ENCODE measurements at regions not wholly inside any gene's neighbourhood (a gene's known extent, or its start where the extent isn't known, plus 50 kb on each side); places are given as distances from the start of the nearest gene placed in this dataset.
"Not testable (repeated sequence)": the region's sequence is repeated elsewhere in the genome, so short reads cannot be mapped to it uniquely, and the experiment has no call there.

- peak; percentile 14 to 29 for DNase-seq
Observed at GRCh38 chr17:72175787-72176515, 55.1 kb downstream of the SOX9 start.

DNA sequence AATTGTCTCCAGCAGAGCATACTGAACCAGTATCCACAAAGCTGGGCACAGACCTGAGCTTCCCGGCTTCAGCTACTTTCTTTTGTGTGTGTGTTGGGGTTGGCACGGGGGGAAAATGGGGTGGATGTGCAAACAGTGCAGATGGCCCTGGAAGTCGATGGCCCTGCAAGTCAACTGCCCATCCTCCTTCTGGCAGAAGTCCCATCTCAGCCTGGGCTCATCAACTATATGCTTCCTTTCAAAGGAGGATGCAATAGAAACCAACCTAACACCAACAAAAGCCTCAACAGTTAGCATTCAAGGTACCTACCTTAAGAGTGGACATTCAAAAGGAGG lies 55.7 kb downstream of the SOX9 start:
- DNase-seq, result peak in 1 of 2 experiments; percentile 76

DNA sequence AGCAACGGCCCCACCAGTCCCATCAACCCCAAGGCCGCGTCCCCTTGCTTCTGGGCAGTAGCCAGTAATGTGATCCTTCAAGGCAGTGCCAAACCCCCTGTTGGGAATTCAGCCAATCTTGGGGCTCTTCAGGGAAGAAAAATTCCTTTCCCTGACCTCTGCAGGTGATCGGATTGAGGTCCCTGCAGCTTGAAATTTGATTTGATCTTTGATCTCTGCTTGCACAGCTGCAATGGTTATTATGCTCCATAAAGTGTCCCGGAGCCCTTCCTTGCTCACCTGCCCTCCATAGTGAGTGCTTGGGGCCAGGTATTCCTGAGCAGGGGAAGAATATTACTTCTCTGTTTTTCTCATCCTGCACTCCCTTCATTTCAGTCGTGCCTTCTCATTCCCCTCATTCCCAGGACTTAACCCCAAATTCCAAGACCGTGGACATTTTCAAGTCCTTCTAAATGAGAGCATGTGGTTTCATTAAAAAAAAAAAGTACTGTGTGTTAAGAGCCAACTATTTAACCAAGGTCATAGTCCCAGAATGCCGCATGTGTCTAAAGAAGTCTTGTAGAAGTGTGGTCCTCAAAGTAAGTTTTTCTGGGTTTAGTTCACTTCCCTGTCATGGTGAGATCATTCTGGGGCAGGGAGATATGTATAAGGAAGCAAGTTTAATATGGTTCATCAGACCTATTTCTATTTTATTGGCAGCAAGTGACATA lies 56.3 kb downstream of the SOX9 start:
- peak in 1 of 2 experiments; percentile 44 for DNase-seq

GRCh38 chr17:72177738-72178137 lies 56.9 kb downstream of the SOX9 start:
- DNase-seq, result no peak

GRCh38 chr17:72182371-72182873 lies 61.6 kb downstream of the SOX9 start:
- DNase-seq, result no peak

- no peak for DNase-seq
Observed at GRCh38 chr17:72183194-72183685, 62.4 kb downstream of the SOX9 start.

GRCh38 chr17:72184805-72185204 lies 64.0 kb downstream of the SOX9 start:
- DNase-seq, result no peak

DNA sequence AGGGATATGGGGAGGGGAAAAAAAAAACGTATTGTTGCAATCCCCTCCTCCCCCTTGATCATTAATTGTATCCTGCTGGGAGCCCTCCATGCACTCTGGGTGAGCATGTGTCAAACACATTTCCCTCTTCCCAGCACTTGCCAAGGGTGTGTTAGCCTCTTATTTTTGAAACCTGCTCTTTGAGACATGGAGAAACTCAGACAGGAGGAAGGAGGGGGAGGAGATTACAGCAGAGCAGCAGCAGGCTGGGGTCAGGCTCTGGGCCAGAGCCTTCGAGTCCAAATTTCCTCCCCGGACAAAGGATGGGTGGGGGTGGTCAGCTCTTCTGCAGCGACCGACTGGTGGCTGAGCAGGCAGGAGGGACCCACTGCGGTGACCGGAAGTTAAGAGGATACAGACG lies 64.7 kb downstream of the SOX9 start:
- no peak for DNase-seq

GRCh38 chr17:72187556-72187955 lies 66.7 kb downstream of the SOX9 start:
- peak; percentile 4 to 45 for DNase-seq

- no peak for DNase-seq
Observed at GRCh38 chr17:72188801-72189200, 68.0 kb downstream of the SOX9 start.

DNA sequence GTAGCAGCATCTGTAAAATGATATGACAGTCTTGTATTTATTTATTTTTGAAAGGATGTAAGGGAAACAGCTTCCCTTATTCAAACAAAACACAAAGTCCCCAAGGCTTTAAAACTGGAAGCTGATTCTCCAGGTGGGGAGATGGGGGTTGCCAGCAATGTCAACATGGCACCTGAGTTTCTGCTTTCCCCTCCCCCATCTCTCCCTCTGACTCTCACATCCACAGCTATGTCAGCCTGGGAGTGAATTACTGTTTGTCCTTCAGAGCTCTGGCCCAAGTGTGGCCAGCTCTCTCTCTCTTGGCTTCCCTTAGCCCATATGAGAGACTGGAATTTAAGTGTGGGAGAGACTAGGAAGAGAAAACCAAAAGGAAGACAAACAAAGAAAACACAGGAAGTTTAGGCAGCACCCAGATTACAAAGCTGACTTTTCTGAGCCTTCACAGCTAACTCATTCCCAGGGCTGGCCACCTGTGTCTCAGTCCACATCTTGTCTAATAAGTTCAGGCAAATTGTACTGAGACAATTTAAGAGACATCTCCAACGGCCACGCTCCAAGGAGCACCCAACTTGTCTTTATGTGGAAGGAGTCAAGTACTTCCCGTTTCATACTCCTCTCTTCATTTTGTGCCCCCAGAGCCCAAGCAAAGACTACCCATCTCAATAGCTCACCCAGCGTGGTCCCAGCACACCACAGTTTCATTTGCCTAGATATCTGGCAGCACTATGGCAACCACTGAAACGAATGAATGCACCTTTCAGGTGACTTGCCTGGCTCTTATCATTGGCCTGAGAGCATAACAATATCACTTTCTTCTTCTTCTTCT lies 69.2 kb downstream of the SOX9 start:
- DNase-seq, result no peak

- no peak for DNase-seq
Observed at GRCh38 chr17:72191356-72191755, 70.5 kb downstream of the SOX9 start.

DNA sequence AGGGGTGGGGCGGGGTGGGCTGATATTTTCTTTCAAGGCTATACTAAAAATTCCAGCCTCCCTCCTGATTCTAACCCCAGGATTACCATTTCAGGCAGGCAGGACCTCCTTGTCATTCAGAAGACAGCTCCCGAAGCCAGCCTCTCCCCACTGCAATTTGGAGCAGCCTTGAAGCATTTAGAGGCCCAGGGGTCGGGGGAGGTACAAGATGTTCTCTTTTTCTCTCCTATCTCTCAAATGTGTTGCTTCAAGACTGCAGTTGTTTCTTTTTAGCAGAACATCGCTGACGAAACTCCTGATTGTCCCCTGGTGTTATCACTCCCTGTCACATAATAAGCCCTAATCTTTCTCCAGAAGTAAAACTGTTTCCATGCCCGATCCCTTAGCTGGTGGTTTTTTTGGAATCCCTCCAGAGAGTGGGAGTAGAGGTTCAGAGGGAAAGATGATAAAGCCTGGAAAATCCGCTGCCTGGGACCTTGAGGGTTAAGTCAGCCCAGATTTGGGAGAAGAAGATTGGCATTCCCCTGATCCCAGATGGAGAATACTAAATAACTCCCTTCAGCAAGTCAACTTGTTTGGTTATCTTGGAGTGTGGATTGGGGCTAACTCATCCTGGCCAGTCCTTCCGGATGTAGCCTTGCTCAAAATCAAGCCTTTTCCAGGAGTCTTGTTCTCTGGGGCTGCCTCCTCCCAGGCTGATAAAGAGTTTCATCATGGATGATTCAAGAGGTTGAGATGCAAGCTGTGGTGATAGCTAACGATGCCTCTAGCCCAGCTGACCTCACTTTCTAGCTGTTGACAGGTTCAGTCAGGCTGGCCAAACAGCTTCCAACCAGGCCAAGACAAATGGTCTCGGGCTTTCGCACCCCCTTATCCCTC lies 71.3 kb downstream of the SOX9 start:
- DNase-seq, result no peak

- DNase-seq, result no peak
Observed at GRCh38 chr17:72192800-72193192, 72.0 kb downstream of the SOX9 start.

GRCh38 chr17:72193391-72194106 lies 72.7 kb downstream of the SOX9 start:
- no peak for DNase-seq

- DNase-seq, result not testable (repeated sequence)
Observed at GRCh38 chr17:72194107-72194440, 73.3 kb downstream of the SOX9 start.

GRCh38 chr17:72199256-72199655 lies 78.4 kb downstream of the SOX9 start:
- DNase-seq, result no peak

GRCh38 chr17:72204742-72205141 lies 83.9 kb downstream of the SOX9 start:
- DNase-seq, result no peak

DNA sequence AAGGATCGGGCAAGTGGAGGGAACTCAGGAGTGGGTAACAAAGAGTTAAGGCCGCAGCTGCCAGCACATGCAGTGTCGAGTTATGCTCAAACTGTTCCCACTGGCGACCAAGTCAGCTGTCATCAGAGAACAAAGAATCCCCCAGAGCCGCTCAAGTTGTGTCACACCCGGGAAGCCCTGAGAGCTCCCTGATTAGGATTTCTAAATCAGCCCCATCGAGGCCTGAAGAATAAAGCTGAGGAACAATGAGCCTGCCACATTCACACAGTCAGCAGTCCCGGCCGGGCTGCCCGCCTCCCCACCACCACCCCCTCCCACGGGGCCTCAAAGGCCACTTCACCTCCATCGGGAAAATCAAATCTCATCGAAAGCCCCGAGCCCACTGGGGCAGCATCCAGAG lies 84.5 kb downstream of the SOX9 start:
- DNase-seq, result no peak

DNA sequence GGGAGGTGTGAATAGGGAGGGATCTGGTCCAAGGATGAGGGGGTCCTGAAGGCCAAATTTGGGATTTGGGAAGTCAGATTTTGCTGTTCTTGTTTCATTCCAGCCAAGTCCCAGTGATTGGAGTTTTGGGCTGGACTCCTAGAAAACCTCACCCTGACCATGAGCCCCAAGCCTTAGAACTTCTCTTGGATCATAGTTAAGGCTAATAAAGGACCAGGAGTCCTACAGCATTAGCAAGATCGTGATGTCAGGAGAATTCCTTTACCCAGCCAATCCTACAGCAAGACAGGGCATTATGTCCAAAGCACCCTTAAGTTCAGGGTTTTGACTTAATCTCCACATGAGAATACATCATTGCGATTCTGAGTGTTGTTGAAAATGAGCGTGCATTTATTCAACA lies 85.0 kb downstream of the SOX9 start:
- DNase-seq, result no peak

DNA sequence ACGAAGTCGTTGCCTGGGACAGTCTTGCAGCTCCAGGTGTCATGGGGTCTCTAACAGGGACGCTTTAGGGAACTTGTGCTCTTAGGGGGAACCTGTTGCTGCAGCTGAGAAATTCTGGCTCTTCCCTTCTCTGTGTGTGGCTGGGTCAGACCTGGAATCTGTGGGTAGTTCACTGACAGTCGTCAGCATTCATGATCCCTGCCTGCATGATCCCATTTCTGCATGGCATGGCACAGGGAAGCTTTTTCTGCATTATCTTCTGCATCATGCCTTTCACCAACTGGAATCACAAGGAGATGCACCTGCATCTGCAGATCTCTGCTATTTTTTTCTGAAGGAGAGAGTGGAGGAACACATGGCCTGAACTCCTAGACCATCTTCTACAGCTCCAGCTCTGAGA lies 85.6 kb downstream of the SOX9 start:
- DNase-seq, result no peak

- no peak for DNase-seq
Observed at GRCh38 chr17:72208832-72209231, 88.0 kb downstream of the SOX9 start.

All from NCI-H446 (cell line).